ENCODE measurements at regions not wholly inside any gene's neighbourhood (a gene's known extent, or its start where the extent isn't known, plus 50 kb on each side); places are given as distances from the start of the nearest gene placed in this dataset.

DNA sequence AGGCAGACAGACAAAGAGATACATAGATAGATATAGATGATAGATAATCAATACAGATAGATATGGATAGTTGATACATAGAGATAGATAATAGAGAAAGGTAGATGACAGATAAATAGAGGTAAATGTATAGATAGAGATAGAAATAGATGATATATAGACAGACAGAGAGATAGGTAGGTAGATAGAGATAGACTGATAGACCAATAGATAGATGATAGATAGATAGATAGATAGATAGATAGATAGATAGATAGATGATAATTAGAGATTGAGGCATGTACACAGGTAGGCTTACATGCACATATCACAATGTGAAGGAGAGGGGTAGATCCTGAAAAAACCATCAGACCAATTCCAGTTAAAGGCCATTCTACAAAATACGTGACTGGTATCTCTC lies 724.7 kb downstream of the GALR1 start:
- TF ChIP-seq CTCF (IDR thresholded peaks at IDR 0.05; ENCODE audit: poor library complexity, severe bottlenecking) (no peak), POLR2AphosphoS5 (IDR thresholded peaks at IDR 0.05) (no peak), TAF1 (IDR thresholded peaks at IDR 0.05; ENCODE audit: low read depth) (no peak), EP300 (conservative IDR thresholded peaks at IDR 0.05; ENCODE audit: poor library complexity, severe bottlenecking) (no peak), REST (IDR thresholded peaks at IDR 0.05; ENCODE audit: borderline replicate concordance) (no peak), MXI1 (conservative IDR thresholded peaks at IDR 0.05; ENCODE audit: poor library complexity, severe bottlenecking) (no peak), RAD21 (conservative IDR thresholded peaks at IDR 0.05) (no peak), EZH2 (IDR thresholded peaks at IDR 0.05; ENCODE audit: borderline replicate concordance, insufficient read depth, low read length, poor library complexity, severe bottlenecking) (no peak), SMC3 (conservative IDR thresholded peaks at IDR 0.05; ENCODE audit: poor library complexity) (no peak)
